A204.1 (cell line): ENCODE measurements at regions not wholly inside any gene's neighbourhood (a gene's known extent, or its start where the extent isn't known, plus 50 kb on each side); places are given as distances from the start of the nearest gene placed in this dataset.

ENCODE experiments used
- FAIRE-seq: peaks from 2 replicates; lab custom pipeline; 2012; peaks lifted over from hg19 to GRCh38; lab: Jason Lieb, UNC

DNA sequence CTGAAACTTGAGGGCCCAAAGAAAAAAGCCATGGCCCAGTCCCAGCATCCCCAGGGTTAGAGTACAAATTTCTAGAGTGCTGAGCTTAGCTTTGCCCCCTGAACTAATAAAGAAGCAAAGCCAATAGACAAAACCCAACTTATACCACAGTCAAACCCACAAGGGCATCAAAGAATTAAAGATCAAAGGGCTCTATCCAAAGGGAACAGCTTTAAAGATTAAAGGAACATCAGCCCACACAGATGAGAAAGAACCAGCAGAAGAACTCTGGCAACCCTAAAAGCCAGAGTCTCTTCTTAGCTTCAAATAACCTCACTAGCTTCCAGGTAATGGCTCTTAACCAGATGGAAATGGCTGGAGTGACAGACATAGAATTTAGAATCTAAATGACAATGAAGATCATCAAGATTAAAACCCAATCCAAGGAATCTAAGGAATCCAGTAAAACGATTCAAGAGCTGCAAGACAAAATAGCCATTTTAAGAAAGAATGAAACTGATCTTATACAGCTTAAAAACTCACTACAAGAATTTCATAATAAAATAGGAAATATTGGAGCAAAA, 93.9 kb downstream of the YIPF5 start:
- FAIRE-seq = no peak

DNA sequence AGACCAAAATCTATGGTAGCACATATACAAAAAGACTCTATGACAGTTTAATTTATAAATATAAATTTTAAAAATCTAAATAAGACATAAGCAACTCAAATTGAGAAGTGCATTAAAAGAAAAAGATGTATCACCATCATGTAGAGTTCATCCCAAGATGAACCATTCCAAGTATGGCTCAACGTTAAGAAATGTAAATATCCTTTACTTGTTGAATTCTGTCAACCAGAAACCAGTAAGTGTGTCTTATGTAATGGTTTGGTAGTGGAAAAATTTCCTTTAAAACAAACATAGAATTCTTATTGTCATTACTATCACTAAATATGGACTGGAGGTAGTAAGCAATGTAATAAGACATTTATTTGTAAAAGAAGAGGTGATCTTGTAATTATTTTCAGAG, 87.3 kb downstream of the YIPF5 start:
- FAIRE-seq = no peak

DNA sequence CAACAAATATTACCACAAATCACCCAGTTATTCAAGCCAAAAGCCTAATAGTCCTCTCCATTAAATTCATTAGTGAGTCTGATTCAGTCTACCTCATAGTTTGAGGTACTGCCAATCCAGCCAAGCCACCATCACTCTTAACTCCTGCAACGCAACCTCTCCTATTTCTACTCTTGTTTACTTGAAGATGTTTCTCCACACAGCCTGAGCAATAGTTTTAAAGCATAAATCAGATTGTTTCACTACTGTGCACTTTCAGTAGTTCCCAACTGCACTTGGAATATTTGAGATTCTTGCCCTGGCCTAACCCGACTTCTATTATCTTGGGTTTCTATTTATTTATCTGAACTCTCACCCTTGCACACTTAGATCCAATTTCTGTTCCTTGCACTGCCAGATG, 85.5 kb downstream of the YIPF5 start:
- FAIRE-seq = no peak

DNA sequence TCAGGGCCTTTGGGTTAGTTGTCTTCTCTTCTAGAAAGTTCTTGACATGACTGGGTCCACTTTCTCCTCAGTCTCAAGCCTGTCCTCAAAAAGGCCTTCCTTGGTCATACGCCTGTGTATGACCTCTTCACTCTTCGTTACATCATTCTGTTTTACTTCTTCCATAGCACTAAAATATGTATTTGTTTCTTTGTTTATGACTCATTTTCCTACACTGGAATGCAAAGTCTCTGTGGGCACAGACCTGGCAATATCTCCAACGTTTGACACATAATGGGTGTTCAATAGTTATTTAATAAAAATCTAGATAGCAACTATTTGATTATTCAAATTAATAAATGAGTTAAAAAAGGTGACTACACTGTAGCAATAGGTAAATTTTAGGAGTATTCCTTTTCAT, 85.1 kb downstream of the YIPF5 start:
- FAIRE-seq = no peak

DNA sequence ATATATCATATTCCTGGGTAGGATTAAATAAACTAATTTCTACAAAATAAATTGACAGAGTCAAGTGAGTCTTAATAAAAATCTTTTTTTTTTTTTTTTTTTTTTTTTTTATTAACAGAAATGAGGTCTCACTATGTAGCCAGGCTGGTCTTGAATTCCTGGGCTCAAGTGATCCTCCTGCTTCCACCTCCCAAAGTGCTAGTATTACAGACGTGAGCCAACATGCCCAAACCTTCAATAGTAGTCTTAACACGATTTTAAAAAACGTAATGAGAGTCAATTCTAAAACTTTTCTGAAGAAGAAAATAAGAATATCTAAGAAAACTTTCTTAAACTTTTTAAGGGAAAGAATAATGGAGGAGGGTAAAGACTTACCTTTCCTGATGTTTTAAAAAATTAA, 84.2 kb downstream of the YIPF5 start:
- FAIRE-seq = peak; percentile 64

DNA sequence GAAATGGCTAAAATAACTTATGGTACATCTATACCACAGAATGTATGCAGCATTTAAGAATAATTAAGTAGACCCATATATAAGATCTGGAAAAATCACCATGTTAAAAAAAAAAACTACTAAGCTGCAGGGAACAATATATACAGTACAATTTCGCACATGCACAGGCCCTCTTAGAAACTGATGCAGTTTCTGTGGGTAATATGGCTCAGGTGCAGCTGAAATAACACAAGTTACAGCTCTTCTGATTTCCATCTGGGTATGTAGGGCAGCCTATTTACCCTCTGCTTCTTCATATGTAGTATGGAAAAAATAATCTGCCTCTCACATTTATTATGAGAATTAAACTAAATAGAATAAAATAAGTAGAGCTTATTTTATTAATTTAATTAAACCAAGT, 82.9 kb downstream of the YIPF5 start:
- no peak for FAIRE-seq

DNA sequence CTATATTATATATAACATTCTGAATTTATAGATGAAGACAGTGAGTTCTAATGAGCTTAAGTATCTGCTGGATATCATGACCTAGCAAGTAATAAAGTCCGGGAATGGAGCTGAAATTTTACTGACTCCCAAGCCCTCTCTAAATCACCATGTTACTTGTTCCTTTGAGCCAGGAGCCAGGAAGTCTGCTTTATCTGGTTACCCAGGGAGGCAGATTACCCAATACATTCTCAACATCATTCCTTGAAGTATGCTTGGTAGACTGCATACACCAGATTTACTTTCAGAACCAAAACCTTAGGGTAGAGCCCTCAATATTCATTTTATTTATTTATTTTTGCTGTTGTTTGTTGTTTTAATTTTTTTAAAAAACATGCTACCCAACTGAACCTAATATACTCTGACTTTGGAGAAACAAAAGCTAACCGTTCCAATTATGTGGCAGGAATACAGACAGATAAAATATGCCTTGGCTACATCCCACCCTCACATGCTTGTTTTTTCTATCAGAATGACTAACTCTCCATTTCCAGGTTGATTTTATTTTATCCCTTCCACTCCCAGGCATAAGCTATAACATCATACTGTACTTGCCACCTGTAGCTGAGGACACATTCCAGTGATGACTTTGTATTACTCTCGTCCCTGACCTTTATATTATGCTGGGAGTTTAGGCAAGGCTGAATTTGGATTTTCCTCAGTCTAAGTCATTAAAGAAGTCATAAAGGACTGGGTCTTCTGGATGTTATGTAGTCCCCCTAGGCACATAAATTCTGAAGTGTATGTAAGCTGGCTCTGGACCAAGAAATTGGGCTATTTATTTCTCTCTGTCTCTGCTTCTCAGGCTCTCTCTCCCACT, 82.0 kb downstream of the YIPF5 start:
- FAIRE-seq = no peak

DNA sequence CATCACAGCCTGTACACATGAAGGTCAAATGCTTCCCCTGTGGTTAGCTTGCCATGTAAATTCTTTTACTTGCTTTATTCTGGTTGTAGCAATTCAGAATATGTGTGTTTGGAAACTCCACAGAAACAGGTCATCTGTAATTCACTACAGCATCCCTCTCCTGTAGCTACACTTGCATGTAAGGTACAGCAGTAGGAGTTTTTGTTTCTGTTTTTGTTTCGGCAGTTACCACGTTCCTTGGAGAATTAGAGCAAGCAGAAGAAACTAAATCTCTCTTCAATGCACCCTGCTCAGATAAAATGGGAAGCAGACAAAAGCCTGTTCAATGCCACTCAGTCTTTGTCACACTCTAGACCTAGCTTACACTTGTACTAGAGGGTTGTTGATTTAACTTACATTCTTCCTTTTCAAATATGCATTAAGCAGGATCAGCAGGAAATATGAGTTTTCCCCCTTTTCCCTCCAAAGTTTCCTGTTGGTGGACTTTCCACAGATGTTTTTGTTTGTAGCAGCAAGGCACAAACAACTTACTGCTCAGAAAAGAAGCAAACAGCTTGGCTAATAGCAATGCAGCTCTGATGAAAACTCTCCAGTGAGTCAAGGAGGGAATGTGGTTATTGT, 80.9 kb downstream of the YIPF5 start:
- FAIRE-seq = no peak

DNA sequence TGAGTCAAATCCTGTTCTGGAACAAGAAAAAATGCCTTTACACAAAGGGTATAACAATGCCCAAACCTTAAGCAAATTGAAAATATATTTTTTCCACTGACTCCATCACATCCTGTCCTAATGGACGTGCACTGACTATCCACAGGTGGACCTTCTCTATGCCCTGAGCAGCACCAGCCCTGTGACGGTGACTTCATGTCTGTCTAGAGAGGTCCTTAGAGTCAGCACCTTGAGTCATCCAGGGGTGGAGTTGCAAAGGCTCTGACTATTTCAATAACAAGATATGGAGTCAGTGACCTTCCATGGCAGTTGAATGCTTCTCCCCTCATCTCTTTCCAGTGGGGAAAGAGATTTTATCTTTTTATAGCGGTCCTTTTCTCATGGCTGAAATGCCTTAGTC, 78.0 kb downstream of the YIPF5 start:
- no peak for FAIRE-seq

DNA sequence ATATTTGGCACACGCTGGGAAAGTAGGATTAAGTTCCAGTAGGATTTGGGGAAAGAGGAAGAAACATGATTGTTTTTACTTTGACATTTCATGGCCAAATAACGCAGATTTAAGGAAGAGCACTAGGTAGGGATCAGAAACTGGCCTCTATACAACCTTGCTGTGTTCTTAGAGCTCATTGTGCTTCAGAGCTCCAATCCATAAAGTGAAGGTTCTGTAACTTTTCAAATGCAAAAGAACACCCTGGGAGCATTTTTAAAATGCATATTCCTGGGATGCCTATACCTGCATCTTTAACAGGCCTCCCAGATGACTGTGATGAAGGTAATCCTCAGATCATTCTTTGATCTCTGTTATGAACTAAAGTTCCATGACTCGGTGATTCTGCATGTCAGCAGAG, 77.1 kb downstream of the YIPF5 start:
- FAIRE-seq = no peak

DNA sequence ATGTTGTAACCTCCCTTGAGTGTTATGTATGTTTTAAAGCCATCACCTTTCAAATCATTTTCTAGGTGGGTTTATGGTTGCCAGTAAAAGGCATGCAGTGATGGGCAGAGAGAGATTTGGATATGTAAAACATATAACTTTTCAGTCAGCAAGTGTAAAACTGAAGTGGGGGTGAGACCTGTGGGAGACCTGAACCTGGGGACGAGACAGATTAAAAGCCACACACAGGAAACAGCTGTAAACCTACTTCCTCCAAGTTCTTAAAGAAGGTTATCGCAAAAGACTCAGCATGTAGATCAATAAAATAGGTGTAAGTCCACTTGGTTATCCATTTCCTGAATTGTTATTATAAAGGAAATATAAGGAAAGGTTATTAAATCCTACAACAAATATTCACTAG, 76.6 kb downstream of the YIPF5 start:
- FAIRE-seq = no peak

DNA sequence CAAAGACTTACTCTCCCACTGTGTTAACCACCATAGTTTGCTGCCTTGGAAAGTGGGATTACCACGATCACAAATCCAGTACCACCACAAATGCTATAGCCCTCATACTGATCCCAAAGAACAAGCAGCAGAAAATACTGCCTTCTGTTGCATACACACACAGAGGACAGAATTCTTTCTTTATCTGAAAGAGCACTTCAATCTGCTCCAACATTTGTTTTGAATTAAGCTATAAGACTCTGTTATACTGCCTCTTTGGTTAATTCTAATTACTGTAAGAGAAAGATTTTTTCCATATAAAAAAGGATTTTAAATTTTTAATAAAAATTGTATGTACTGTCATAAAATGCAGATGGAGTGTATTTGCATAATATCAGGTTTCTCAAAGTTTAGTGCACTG, 69.8 kb downstream of the YIPF5 start:
- FAIRE-seq = no peak

DNA sequence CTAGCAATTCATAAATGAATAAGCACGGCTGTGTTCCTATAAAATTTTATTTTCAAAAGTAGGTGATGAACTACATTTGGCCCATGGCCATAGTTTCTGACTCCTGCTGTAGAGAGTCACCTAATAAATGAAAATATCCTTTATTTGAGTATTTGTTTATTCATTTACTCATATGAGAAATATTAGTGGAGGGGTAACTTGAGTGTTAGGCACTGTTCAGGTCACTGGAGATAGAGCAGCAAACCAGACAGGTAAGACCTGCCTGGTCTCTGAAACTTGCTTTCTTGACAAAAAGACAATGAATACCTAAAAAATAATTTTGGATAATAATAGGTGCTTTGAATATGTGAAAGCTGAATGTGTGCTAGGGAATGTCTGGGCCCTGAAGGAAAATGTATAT, 68.8 kb downstream of the YIPF5 start:
- no peak for FAIRE-seq

DNA sequence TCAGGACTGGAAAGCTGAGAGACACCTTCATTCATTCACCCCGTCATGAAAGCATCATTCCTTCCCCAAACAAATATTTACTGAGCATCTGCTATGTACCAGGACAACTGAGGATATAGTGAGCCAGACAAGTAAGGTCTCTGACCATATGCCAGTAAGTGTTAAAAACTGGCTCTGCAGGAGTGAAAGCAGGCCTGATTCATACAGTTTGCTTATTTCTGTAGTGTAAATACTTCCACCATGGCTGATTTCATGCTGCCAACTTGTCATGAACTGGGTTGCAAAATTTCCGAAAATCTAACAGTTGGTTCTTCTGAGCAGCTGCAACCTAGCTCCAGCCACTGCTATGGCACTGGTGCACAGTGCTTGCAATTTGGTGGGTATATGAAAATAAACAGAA, 68.1 kb downstream of the YIPF5 start:
- FAIRE-seq = no peak

DNA sequence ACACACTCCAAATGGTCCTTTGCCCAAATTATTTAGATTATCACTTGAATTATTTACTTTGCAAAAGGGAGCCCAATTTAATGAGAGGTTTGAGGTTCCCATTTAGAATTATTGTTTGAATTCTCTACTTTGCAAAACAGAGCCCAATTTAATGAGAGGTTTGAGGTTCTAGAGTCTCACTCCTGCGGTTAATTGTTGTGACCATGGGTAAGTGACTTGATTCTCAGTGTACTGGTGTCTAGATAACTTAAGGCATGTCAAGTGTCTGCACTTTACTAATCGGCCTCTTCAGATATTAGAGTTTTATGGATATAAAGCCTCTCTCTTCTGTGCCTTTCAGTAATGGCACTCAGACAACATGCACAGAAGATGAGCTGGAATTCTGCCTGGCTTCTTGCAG, 67.5 kb downstream of the YIPF5 start:
- no peak for FAIRE-seq

DNA sequence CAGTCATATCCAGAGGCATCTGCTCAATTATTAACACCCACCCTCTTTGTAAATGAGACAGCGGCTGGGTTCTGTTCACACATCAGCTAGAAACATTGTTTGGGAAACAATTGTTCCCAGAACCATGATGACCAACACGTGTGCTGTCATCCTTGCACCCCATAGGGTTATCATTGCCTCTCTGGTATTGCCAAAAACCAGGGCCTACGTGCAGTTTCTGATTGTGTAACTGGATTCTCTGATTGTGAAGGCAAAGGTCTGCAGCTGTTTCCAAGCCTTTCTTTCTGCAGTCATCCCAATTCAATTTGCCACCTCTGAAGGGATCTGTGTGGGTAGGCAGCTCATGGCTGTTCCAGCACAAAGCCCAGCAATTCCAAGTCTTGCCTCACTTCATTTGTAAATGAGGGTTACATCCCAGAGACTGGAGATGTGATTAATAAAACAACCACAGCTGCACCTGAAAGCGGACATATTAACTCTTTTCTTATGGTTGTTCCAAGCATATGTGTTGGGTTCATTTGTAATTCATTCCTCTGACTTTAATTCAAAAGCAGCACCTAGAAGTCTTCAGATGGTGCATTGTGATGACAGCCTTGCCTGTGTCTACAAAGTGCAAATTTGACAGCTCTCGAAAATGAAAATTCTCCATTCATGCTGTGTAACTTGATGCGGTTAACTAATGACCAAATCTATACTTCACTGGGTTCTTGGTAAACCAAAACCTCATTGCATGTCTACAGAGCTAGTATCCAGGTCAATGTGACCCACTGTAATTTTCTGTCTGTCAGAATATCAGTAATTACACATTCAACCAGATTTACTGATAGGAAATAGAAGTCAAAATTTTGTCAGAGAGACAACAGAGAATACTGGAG, 66.6 kb downstream of the YIPF5 start:
- no peak for FAIRE-seq

DNA sequence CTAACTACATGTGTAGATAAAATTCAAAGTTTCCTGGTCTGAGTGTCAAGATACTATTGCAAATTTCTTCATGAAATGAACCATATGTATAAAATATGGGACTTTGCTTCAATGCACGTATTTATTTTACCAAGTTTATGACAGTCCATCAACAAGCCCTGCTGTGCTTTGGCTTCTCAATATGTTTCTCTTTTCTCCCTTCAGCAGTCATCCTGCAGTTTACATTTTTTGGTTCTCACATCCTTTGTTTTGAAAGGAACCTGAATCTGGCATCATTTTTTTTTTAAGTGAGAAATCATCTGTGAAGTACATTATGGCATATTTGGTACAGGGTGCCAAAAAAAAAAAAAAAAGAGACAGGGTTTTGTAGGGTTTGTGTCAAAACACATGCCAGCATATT, 65.1 kb downstream of the YIPF5 start:
- FAIRE-seq = no peak

DNA sequence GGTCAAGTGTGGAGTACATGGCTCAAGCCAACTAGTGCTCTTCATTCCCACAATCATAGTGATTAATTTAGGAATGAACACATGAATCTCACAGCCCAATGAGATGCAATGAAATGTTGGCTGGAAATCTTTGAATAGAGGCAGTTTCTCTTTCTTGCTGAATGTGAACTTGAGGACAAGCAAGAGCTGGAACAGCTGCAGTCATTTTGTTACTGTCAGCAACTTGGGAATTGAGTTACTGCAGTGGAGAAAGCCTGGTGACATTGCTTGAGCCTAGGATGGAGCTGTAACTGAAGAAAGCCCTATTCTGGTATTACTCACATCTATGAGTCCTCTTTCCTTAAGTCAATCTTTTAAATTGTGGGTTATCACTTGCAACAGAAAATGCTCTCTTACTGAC, 62.3 kb downstream of the YIPF5 start:
- no peak for FAIRE-seq
